ENCODE measurements at regions not wholly inside any gene's neighbourhood (a gene's known extent, or its start where the extent isn't known, plus 50 kb on each side); places are given as distances from the start of the nearest gene placed in this dataset.

DNA sequence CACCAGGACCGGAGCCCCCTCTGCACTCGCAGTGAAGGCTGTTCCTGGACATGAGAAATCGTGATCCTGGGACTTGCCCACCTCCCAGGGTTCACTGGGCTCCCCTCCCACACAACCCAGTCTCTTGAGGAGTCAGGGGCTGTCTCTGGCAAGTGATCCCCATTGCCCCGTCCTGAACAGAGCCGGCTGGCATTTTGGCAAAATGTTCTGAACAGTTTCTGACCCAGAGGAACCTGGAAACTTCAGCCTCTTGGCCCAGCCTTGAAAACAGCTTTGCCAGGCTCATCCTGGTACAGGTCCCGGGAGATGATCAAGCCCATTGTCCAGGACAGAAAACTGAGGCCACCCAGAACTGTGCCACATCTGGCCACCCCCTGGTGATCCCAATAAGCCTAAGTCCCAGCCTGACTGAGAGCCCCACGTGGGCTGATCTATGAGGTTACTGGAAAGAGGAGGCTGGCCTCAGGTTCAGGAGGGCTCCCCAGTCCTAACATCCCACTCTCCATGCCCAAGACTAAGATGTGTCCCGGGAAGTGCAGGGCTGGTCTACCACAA is 115.7 kb downstream of the OAT start:
- no peak for DNase-seq

DNA sequence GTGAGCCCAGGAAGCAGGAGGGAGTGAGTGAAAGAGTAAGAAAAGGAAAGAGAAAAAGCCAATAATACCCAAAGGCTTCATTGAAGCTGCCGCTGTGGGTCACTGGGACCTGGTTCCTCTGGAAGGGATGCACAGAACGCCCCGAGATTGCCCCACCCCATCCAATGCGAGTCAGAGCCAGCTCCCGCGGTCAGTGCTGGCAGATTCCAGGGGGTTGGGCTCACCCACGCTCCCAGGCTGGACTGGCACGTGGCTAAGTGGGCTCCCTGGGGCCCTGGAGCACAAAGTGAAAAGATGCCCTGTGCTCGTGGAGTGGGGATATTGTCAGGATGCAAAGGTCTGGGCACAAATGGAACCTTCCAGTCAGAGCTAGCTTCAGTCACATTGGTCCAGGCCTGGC is 117.0 kb downstream of the OAT start:
- DNase-seq: no peak

DNA sequence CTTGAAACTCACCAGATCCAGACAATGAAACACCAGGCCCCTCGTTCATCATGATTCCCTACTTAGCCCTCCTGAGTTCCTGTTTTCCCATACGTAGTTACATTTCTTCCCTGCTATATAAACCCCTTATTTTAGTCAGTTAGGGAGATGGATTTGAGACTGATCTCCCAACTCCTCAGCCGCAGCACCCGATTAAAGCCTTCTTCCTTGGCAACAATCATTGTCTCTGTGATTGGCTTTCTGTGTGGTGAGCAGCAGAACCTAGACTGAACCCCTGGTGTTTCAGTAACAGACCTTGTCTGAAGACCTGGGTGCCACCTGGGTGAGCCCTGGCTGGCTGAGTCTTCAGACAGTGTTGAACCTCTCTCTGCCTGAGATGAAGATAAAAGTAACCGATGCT is 118.0 kb downstream of the OAT start:
- DNase-seq: no peak

DNA sequence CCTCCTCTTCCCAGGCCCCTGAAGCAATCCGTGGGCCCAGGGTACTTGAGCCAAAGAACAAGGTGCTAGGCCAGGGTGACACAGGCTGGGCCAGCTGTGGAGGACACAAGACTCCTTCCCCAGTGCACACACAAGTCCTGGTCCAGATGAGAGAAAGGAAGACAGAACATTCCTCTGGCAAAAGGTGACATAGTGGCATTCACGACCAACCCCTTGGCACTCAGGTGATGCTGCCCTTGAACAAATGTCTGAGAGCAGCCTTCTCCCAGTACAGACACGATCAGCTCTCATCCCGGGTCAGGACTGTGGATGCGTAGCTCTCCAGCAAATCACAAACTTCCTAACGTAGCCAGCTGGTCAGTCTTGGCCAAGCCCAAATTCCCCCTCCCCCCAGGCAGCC is 118.5 kb downstream of the OAT start:
- DNase-seq: no peak

DNA sequence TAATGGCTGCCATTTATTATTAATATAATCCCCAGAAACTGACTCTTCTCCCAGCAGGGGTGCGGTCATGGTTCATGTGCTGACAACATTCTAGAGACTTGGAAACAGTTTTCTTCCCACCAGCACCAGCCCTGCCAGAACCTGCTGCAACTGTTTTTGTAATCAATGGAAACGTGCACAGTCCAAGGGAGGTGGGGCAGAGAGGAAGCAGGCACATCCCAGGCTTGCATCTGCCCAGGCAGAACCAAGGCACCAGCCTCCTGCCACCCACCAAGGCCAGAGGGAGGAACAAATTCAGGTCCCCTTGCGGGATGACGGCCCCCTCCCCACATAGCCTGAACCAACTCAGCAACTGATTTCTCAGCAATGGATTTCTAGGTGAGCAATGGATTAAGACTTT is 119.0 kb downstream of the OAT start:
- no peak for DNase-seq

DNA sequence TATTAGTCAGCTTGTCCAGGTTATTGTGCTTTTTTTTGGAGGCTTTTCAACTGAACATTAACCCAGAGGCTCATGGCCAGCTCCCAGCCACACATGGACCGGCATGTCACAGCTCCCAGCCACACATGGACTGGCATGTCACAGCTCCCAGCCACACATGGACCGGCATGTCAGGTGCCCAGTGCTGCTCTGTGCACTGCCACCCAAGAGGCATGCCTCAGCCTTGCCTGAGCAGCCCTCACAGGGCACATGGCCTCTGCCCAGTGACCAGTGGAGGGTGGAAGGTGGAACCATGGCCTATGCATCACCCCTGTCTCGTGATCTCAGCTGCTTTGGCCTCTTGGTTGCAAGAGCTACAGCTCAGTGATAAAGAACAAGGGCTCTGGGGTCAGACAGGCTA is 119.8 kb downstream of the OAT start:
- no peak for DNase-seq

DNA sequence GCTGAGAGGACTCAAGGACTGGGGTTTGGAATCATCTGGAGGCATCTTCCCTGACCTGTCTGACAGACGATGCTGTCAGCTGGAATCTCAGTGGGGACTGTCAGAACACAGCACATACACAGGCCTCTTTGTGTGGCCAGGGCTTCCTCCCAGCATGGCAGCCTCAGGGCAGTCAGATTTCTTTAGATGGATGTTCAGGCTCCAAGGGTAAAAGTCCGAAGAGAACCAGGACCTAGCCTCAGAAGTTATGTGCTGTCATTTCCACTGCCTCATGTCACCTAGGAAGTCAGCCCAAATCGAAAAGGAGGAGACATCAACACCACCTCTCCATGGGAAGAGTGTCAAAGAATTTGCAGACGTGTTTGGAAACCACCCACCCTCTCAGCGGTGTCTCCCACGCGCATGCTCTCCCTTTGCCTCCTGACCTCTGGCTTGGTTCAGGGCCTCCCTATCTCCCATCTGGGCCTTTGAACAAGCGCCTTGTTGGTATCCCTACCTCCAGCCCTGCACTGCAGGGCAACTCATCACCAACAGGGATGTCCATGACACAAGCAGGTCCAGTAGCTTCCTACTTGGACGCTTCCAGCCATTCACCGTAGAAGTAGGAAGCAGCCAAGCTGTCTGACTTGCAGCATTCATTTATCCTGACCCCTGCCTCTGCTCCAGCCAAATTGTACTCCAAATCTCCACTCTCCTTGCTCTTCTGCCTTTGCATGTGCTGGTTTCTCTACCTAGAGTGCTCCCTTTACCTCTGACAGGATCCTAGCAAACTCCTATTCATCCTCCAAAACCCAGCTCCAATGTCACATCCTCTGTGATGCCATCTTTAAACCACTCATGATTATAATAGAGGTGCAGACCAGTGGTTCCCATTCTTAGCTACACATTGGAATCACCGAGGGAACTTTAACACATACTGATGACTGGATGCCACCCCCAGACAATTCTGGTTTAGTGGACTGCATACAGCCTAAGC is 121.6 kb downstream of the OAT start:
- no peak for DNase-seq

DNA sequence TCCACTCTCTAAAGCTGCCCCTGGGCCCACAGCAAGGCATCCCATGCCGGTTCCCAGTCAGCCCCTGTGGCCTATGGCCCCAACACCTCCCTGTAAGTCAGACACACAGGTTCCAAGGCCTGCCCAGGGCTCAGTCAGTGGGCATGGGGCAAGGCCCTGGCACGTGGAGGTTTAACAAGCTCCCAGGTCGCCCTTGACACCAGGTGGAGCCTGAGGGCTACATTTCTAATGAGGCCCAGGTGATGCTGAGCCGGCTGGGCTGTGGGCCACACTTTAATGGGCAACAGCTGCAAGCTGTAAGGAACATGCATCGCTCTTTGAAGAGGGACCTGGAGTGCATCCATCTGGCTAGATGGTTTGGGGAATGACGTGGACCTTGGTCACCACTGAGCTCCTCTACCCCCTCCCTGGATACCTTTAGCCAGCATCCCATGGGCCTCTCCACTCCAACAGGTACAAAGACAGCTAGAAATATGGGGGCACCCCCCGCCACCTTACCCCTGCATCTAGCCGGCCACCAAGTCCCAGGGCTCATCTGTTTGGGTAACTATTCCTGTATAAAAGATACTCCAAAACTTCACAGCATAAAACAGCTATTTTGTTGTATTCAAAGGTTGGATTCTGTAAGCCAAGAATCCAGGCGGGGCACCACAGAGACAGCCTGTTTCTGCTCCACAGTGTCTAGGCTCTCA is 122.5 kb downstream of the OAT start:
- DNase-seq: no peak

DNA sequence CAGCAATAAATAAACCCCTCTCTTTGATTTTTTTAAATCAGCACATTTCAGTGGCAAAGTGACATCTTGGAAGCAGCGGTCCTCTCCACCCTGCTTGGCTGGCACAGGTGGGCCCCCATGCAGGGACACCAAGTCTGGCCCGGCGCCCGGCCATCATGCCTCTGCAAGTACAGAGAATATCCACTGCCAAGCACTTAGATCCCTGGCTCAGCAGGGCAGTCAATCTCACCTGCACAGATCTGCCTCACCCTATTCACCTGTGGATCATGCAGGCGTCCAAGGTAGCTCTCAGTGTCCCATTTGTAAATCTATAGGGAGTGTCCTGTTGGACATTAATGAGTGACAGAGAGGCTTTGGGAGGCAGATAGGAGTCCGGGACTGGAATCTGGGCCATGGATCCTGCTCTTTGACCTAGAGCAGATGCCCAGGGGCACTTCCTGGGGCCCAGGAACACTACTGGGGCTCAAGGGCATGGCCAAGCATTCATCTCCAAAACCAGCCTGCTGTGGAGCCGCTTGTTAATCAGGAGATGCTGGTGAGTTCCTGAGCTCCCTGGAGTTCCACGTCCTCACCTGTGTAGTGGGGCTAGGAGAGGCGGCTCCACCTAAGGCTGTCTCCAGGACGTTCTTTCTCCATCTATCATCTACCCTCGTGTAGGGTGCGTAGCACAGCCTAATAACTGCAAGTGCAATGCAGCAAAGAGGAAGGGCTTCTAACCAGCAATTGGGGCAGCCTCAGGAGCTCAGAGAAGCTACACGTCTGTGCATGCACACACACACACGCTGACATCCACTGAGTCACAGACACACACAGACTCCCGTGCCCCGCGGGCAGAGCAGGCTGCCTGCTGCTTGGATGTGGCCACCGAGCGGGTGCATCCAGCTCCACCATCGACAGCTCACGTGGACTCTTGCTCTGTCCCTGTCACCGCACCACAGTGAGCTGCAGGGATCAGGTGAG is 123.6 kb downstream of the OAT start:
- no peak for DNase-seq

DNA sequence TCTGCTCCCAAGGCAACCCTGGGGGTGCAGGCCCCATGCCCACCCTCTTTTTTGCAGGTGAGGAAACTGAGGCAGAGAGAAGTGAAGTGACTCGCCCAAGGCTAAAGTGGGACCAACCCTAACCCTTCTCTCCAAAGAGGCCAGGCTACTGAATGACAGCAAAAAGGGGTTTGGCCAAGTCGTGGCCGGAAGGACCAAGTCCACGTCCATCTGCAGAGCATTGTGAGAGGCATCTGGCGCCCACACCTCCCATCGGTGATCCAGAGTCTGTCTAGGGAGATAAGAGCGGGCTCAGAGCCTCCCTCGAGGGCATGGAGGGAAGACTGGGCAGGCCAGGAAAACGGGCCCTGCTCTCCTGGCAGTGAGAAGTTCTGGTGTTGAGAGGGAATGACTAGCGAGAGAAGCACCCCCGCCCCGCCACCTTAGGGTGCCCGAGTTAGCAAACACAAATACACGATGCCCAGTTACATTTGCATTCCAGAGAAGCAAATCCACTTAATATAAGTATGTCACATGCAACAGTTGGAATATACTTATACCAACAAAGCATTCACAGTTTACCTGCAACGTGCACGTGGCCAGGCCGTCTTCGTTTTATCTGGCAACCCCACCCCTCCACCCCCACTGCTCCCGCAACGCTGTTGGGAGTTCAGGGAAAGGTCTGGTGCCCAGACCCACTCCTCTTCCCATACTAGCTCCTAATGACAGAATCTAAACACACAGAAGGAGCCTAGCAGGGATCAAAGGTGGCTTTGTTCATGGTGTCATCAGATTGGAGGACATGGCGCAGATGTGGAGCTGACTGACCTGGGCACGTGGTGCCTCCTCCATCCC is 124.9 kb downstream of the OAT start:
- DNase-seq: no peak

DNA sequence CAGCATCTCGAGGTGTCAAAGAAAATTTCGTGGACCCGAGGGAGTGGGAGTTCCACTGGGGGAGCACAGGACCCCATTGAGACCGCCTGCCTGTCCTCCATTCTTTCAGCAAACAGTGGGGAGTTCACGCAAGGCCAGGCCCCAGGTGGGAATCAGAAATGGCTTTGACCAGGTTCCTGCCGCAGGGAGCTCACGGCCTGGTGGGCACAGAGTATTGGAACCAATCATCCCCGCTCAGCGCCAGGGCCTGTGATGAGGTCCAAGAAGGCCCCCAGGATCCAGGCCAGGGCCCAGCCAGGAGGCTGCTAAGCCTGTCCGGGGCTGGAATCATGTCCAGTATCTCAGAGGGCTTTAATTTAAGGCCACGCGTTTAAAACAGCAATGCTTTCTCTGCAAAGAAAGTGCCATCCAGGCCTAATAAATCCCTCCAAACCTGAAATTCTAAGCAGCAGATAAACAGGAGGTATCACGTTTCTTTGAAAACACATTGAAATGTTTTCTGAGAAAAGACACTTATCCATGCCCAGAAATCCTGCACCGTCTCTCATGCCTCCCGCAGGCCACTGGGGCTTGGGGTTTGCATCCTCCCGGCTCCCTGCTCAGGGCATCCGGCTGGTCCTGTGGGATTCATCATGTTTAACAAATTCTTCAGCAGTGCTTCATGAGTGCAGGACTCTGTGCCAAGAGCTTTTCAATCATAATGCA is 125.7 kb downstream of the OAT start:
- no peak for DNase-seq

DNA sequence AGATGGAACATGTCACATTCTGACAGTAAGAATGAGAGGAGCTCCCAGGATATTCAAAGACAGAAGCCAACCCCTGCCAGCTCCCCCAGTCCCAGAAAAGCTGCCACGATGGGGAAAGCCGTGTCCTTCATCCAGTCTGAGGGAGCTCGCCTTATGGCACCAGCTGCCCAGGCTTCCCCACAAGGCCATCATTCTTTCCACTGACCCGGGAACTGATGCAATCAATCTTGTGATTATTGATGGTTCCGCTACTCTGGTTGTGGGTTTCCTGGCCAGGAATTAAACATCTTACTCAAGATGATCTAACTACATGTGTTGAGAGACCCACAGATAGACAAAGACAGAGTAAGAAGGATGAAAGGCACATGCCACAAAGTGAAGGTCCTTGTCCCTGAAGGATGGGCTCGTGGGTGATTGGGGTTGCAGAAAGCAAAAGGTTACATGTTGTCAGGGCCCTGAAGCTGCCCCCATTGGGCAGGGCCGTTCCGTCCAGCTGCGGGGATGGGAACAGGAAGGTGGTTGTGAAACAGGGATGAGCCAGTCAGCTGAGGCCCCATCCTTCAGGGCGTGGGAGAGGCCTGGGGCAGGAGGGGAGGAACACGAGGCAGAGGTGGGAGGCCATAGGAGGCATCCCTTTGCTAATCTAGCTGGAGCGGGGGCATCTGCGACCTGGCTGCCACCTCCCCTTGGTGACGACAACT is 127.6 kb downstream of the OAT start:
- DNase-seq: no peak

DNA sequence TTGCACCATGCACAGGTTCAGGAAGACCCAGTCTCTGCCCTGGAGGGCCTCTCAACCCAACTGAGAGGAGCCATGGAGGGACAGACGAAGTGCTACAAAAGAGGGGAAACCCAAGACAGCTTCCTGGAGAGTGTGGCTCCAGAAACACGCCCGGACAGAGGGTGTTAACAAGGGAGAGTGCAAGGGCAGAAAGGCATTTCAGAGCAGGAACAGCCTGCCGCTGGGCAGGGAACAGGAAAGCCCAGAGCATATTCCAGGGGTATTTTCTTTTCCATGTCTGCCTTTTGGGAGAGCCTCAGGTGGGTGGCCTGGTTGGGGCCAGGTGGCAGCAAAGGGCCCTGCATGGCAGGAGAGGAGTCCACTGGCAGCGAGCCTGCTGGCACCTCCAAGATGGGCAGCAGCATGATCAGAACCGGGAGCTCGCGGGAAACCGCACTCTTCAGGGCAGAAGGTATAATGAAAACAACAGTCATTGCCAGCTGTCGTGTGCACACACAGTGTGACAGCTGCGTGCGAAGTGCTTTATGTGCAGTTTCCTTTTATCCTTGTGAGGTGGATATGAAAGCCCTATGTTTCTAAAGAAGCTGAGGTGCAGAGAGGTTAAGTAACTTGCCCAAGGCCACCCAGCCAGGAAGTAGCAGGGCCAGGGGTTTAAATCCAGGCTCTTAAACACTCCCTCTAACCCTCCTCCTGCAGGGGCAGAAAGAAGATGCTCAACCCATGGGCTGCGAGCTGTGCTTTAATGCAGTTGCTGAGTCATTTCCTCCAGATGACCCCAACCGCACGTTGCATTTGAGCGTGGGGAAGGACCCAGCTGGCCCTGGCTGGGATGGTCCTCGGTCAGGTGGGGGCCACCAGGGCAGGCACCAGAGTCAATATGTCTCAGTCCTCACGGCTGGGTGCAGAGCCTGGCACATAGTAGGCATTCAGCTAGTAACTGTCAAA is 128.6 kb downstream of the OAT start:
- peak; percentile 15 for DNase-seq

DNA sequence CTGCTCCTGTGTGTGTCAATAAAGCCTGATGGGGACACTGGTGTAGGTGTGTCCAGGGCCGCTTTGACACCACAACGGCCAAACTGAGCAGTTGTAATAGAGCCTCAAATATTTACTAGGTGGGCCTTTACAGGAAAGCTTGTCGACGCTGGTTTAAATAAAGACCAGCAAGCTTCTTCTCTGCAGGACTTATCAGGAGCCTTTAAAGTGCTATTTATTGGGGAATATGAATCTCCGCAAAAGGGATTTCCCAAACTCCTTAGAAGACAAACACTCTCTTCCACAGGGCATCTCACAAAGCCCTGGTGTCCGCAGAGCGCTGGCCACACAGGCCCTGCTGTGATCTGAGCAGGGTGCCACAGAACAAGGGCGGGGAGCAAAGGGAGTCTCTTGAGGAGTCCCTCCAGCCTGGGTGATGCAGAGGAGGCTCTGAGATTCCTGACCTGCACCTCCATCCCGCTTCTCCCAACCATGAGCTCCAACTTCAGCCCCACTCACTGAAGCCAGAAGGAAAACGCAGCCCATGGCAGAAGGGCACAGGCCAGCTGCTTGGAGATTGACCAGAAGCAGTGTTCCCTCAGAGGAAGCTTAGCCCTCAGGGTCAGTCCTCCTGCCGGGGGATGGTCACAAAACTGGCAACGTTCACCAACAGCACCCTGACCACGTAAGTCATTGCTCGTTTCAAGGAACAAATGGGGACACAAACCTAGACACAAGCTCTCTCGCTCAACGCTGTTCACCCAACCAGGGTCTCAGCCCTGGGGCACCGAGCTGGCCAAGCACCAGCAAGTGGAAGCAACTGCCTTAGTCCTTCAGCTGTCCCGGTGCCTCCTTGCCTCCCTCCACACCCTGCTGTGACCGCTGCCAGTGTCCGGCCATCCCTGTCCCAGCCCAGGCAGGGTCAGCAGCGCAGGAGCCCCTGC is 129.5 kb downstream of the OAT start:
- no peak for DNase-seq

DNA sequence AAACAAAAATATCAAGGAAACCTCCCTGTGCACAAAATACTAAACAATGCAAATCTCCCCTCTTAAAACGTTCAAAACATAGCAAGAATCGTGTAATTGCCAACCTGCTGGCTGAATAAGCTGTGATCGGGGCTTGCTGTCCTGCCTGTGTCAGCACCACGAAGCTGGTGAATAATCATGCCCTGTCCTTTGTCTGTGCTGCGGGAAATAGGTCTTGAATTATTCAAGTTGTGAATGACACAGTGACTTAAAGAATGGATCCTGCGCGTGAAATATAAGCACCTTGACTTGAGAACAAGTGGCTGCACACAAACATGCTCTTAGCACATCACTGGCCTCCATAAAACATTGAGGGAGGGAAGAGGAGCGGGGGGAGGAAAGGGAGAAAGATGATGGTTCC is 130.2 kb downstream of the OAT start:
- DNase-seq: no peak

DNA sequence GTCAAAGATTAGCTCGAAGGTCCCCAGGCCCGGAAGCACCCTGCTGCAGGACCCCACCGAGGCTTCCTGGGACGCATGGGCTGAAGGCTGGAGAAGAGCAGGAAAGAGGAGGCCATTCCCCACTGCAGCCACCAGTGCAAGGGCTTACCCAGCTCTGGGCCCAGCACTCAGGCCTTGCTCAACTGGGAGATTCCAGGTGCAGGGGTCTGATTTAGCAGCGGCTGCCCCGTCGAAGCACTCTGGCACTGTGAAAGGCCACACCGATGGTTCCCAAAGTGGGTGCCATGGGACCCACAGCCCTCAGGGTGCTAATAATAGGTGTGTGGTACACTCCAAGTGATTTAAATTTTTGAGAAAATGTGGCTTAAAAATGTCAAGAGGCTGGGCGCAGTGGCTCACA is 130.9 kb downstream of the OAT start:
- DNase-seq: no peak

DNA sequence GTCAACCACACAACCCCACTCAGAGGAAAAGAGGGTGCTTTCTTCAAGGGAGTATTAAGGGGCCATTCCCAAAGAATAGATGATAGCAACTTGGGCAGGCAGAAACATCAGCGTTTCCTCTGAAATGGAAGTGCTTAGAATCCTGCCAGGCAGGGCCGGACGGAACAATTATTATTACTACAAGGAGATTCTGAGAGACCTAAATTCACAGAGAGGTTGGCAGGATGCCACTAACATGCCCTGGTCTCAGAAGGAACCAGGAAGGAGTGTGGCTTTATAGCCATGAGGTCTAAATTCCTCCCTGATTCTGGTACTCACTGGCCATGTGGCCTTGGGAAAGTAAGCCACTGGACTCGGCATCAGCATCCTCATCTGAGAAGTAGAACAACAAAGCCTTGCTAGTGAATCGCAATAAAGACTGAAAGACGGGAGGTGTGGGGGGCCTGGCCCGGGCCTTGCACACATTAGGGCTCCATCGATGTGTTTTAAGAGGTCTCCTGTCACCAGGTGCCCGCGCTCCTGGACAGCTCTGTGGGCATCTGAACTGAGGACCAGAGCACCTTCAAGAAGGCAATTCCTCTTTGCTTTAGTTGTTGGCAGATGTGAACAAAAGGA is 131.5 kb downstream of the OAT start:
- no peak for DNase-seq

DNA sequence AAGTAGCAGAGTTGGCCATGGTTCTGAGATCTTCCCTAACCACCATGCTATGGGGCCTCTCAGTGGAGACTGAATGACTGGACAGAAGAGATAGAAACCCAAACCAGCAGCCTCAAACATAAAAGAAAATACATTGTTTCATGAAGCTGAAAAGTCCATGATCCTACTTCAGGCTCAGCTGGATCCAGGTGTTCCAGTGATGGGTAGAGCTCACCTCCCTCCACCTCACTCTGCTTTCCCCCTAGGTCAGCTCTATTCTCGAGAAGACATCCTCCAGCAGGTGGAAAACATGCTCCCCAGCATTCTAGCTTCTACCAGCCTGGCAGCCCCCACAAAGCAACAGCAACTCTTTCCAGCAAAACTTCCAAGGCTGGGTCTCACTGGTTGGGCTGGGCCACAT is 132.1 kb downstream of the OAT start:
- no peak for DNase-seq
